GM20431 (cell line): ENCODE measurements at regions not wholly inside any gene's neighbourhood (a gene's known extent, or its start where the extent isn't known, plus 50 kb on each side); places are given as distances from the start of the nearest gene placed in this dataset.

Experiments used
- in situ Hi-C: fragments of 300-500 bp; cut with MseI, MboI; formaldehyde crosslinking; loops from one replicate; pipeline ENCODE4 v1.15.0; 2020; ENCODE audit warnings: low sequenced_read_pairs; ENCODE audit not compliant: unreplicated experiment

DNA sequence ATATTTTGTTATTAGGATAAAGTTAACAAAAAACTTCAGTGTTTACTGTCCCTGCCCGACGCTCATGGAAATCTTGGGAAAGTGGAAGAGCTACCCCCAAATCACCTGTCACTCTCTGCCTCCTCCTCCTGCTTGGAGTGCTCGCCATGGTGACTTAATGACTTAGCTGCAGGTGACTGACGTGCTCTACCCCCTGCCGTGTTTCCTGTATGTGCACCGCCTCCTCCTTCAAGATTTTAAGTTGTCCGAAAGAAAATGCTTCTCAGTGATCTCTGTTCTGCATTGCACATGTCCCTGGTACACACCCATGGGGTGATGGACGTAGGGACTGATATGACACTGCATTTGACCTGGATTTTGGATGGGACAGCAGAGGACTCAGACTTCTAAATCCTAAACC, 338.8 kb upstream of the SHH start:
- in situ Hi-C loops: no loop called here

DNA sequence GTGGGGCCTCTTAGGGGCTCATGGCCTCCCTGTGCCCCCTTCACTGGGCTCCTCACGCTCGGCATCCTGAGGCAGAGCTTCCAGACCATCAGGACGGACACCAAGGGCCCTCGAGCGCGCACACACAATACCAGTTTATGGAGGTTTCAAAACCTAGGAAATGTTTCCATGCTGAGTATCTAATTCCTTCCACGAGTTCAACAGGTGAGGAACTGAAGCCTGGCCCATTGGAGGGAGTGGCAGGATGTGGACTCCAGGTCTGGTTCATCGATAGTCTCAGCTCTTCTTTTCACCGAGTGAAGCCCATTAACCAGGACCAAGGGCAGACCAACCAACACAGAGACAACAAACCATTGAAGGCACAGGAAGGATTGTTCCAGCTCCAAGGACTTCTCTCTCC, 336.7 kb upstream of the SHH start:
- in situ Hi-C loops: no loop called here

DNA sequence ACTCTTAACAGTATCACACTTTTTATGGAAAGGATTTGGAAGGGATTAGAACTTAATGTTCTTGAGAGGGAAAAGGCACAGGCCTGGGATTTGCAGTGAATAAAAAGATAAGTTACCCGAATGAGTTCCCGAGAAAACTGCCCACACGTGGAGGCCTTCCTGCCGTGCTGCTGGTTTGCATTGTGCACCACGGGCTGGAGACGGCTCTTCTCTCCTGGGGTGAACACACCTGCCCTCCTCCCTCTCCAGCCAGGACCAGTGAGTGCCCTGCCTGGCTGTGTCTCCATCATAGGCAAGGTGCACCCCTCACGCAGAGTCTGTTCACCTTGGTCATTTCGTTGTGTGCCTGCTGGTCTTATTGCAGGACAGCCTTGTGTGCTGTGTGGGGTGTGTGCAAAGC, 336.3 kb upstream of the SHH start:
- in situ Hi-C loops: no loop called here

DNA sequence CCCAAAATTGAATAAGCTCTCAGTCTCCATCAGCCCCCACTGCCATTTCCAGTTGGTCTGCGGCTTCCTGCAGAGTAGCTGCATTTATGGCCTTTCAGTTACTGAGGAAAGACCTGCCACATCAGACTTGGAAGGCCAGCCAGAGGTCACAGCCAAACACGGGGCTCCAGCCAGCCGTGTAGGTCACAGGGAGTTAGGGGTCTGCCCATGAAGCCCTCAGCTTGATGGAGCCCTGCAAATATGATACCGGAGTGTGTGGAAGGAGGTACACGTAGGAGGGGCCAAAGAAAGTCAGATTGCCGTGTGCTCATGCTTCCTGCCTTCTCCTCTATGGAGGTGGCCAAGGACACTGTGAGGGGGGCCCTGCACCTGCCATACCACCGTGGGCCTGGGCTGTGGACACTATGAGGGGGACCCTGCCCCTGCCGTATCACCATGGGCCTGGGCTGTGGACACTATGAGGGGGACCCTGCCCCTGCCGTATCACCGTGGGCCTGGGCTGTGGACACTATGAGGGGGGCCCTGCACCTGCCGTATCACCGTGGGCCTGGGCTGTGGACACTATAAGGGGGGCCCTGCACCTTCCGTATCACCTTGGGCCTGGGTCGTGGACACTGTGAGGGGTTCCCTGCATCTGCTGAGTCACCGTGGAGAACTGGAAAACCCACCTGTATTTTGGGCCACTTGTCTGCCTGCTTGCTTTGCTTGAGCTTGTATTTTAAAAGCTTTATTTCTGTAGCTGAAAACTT, 335.7 kb upstream of the SHH start:
- in situ Hi-C loops: no loop called here

DNA sequence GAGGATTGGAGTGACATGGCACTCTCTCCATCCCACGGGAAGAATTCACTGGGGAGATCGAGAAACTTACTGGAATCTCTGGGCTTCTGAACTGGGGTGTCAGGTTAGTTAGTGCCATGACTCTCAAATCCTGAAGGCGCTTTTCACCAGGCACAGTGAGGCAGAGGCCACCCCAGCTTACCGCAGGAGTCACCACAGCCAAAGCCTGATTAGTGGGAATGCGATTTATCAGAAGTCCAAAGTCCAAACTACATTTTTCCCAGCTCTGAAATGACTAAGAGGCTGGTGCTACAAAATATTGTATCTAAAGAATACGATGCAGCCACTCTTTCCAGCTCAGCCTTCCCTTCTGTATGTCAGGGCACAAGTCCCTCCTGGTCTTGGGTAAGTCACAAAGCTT, 334.8 kb upstream of the SHH start:
- in situ Hi-C loops: no loop called here

DNA sequence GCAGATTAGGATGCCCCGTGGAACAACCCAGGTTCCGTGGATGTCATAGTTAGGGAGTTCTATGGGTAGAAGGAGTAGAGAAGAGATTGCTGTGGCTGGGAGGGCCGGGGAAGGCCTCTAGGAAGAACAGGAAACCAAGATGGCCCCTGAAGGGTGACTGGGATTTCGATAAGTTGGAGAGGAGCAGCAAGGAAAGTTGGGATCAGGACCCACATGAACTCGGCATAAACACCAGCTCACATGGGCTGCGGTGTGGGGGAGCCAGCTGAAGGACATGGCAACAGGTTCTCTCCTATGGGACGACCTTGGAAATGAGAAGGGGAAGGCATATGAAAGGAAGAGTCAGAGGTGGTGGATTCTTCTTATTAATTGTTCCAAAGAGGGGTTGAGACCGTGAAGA, 333.7 kb upstream of the SHH start:
- in situ Hi-C loops: no loop called here

DNA sequence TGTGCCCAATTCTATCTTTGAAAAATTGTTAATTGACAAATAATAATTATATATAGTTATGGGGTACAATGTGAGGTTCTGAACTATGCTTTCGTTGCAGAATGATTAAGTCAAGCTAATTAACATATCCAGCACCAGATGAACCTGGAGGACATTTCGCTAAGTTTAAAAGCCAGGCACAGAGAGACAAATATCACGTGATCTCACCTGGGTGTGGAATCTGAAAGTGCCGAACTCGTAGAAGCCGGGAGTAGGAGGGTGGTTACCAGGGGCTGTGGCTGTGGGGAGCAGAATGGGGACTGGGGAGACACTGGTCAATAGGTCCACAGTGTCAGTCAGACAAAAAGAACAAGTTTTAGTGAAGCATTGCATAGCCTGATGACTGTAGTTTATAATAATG, 332.9 kb upstream of the SHH start:
- in situ Hi-C loops: no loop called here

DNA sequence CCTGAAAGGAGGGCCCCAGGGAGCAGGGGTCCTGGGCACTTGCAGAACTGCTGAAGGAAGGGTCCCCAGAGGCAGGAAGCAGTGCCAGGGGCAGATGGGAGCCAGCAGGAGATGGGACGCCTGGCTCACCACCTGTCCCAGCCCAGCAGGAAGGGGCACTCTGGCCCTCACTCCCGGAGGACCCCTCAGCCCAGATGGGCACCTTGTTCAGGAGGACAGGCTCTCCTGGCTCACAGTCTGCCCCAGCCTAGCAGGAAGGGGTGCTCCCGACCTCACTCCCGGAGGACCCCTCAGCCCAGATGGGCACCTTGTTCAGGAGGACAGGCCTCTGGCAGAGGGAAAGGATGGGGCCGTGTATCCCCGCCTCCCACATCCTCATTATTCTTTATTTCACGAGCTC, 331.4 kb upstream of the SHH start:
- in situ Hi-C loops: no loop called here

DNA sequence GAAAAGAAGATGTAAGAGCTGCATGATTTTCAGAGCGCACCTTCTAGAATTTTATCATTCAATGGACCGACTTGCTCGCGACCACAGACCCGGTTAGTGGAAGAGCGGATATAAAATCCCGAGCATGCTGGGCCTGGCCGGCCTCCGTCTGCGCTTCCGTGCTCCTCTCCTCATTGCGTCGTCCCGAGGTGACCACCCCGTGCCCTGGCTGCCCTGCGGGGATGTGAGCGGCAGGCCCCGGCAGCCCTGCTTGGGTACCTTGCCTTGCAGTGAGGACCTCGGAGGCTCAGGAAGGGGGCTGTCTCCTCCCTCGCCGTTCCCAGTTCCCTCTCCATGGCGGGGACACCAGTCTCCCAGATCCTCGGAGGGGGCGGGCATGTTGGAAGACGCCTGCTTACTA, 330.9 kb upstream of the SHH start:
- in situ Hi-C loops: no loop called here

DNA sequence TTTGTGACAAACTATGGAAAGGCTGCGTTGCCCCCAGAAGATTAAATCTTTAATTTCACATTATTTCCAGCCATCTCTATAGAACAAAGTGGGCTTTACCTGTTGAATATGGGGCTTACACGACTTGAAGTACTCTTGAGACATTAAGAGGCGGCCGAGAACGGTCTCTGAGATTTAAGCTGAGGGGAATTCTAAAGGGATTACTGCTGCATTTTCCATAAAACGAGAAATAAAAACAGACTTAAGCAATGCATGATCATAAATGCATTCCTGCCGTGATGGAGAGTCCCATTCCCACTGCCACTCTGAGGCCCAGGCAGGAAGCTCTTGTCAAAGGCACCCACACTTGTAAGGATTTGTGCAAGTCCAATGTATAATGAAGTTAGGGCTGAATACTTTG, 329.7 kb upstream of the SHH start:
- in situ Hi-C loops: no loop called here

DNA sequence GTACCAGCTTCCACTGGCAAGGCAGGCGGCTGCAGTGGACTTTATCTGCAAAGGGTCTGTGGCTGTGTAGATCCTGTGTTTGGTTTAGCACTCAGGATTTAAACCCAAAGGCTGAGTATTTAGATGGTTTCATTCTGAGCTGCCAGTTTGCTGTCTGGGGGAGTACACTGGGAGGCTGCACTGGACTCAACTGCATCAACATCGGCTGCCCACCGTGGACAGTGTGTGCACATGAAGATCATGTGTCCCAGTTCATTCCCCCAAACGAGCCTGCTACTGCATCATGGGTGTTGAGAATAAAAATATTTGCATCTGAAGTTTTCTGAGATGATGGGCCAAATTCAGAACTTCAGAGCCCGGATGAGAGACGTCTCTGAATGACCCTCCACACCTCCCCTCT, 328.6 kb upstream of the SHH start:
- in situ Hi-C loops: no loop called here

DNA sequence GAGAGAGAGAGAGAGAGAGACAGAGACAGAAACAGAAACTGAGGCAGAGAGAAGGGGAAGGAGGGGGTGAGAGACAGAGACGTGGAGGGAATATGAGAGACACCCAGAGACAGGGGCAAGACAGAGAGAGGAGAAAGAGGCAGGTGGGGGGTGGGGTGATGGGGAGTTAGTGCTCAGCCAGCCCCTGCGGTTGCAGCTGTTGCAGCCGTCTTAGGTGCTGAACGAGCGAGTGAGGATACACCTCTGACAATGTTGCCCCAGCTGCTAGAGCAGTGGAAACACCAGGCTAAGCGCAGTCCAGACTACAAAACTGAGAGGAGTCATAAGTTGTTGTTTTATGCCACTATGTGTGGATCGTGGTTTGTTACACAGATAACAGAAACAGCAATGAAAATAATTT, 328.2 kb upstream of the SHH start:
- in situ Hi-C loops: no loop called here

DNA sequence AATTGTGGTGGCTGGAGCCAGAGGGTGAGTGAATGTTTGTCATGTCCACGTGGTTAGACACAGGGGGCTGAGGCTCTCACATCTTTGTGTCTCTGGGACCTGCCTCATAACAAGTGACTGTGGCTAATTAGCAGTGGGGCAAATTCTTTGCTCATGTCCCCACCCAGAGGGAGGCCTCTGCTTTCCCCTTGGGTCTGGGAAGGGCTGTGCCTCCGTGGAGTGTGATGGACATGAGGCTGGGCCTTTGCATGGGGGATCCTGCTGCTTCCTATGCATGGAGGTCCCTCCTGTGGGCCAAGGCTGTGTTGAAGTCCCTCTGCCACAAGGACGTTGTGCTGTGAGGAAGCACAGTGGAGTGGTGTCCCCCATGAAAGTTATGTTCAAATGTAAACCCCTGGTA, 327.4 kb upstream of the SHH start:
- in situ Hi-C loops: no loop called here

DNA sequence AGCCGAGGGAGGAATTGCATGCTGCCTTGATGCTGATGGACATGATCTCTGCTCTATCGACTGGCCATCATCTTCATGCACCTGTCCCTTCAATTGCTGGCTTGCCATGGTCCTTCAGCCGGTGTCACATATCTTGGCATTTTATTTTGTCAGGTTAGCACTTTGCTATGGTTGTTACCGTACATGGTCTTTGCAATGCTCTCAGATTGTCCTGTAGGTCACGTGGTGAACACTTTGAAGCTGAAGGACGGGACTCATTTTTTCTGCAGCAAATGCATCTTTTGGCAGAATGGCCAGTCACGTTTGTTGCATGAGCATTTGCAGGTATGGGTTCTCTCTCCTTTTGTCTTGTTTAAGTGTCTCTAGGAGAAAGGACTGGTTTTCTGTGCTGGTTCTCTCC, 326.8 kb upstream of the SHH start:
- in situ Hi-C loops: no loop called here

DNA sequence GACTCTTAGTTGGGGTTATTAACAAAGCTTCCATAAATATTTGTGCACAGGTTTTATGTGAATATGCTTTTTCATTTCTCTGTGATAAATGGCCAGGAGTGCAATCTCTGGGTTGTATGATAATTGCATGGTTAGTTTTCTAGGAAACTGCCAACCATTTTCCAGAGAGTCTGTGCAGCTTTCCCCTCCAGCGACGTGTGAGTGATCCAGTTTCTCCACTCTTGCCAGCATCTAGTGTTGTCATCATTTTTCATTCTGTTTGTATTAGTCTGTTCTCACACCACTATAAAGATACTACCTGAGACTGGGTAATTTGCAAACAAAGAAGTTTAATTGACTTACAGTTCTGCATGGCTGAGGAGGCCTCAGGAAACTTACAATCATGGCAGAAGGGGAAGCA, 319.6 kb upstream of the SHH start:
- in situ Hi-C loops: no loop called here

DNA sequence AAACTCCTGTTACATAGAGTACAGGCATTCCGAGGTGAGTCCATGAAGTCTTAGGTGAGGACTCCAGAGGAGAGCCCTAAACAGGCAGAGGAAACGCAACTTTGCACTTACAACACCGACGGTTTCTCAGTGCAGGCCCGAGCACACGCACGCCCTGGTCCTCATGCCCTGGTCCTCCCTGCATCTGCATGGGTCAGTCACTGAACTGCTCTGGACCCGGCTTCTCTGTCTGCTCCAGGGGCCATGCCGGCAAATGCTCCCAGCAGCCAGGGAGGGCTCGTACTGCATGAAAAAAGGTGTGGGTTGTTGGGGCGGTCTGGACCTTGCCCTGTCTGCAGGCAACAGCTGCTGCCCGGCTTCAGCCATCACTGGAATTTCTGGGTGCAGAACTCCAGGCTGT, 317.3 kb upstream of the SHH start:
- in situ Hi-C loops: no loop called here

DNA sequence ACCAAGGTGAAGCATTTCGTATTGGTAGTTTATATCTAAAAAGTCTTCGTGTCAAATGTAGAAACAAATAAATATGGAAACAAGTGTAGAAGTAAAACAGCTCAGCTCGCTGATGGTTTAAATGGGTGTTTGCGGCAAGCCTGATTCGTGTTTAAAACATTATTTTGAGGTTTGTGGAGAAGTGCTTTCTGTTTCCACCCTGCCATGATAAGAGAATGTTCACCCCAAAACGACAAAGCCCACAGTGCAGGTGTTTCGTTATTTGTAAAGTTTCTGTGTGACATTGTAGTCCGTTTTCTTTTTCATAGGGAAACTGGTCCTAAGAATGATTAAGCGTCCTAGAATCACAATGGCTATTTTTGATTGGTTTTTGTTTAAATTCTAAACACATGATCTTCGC, 316.2 kb upstream of the SHH start:
- in situ Hi-C loops: no loop called here

DNA sequence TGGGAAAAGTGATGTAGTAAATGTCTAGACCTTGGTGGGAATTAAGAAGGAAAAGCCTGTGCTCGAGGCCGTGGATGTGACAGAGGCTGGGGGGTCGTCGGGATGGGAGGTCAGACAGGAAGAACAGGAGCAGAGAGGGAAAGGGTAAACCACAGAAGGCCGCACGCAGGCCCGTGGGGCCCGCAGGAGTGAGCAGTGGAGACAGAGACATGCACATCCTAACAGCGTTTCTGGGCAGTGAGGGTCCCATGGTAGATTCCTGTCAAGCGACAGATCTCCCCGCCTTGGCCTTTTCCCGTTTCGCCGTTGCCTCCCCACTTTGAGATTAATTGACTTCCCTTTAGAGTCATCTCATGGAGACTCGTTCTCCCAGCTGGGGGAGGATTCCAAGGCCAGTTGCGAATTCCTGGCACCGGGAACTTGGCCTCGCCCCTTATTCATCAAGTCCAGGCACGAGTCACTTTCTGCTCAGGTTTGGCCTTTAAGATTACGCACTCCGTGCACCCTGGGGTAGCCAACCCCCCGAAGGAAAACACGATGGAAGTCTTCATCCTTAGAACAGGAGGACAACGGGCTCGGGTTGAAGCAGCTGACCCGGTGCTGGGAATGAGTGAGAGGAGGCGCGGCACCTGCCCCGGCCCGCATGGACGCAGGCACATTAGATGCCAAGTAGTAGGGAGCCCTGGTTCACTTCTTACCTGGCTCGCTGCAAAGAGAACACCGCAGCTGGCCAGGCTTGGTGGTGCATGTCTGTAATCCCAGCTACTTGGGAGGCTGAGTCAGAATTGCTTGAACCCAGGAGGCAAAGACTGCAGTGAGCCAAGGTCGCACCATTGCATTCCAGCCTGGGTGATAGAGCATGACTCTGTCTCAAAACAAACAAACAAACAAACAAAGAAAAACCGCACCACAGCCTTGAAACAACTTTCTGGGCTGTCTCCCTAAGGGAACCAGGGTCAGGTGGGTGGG, 315.2 kb upstream of the SHH start:
- in situ Hi-C loops: no loop called here

DNA sequence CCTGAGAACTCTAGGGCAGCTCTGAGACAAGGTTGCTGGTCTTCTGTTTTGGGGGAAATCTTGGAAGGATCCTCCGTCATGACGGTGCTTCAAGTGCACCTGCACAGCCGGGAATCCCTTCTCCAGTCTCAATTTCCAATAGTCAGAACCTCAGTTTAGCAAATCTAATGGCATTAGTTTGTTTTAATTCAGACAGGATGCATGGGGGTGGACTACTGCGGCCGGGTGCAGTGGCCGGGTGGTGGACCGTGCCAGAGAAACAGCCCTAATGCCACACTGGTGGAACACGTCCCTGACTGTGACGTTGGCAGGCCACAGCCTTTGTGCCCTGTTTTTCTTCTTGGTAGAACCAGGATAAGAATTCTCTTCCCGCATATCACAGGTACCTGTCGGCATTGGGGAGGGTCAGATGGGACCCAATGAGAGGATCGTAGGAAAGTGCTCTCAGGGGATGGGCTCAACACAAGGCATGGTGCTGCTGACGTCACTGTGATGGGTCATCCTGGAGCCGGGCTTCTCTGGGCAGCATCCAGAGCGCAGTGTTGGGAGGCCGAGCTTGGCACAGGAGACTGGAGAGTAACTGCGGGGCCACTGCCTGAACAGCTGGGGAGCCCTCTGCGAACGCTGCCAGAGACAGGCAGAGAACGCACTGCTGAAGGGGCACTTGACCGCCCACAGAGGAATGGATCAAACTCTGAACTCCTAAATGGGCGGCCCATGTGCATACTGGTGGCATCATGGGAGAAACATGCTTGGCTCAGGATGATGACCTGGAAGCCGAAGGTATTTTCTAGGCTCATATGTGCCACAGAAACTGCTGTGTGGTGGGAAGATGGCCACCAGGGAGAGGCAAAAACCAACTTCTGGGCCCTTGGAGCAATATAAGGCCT, 313.8 kb upstream of the SHH start:
- in situ Hi-C loops: no loop called here

DNA sequence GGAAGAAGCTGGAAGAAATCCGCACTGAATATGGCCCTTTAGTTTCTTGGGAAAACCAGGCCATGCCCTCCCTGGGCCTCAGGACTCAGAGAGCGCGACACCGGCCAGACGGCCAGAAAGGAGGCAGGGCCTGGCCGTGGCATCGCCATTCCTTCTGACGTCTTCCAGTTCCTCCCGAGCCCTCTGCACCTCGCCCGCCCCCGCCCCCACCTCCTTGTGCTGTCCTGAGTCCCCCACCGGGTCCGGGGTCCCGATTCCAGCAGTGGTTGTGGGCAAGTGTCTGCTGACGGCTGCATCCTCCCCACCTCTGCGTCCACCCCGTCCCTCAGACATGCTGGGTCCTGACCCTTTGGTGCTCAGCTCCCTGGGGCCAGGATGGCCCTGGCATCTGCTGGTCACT, 312.1 kb upstream of the SHH start:
- in situ Hi-C loops: no loop called here

DNA sequence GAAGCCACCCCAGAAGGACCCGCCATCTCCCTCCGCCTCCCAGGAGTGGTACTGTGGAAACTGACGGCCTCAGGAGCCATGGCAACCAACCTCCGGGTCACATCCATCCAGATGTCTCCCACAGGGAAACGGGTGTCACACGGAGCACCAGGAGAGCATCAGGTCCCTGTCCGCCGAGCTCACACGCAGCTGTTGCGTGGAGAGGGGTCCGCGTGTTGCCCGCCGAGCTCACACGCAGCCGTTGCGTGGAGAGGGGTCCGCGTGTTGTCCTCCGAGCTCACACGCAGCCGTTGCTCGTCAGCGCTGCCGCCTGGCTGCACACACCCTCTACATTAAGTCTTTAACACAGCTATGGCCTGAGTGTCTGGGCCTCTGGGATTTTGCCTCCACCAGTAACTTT, 311.1 kb upstream of the SHH start:
- in situ Hi-C loops: no loop called here
